ENCODE measurements at regions not wholly inside any gene's neighbourhood (a gene's known extent, or its start where the extent isn't known, plus 50 kb on each side); places are given as distances from the start of the nearest gene placed in this dataset.

DNA sequence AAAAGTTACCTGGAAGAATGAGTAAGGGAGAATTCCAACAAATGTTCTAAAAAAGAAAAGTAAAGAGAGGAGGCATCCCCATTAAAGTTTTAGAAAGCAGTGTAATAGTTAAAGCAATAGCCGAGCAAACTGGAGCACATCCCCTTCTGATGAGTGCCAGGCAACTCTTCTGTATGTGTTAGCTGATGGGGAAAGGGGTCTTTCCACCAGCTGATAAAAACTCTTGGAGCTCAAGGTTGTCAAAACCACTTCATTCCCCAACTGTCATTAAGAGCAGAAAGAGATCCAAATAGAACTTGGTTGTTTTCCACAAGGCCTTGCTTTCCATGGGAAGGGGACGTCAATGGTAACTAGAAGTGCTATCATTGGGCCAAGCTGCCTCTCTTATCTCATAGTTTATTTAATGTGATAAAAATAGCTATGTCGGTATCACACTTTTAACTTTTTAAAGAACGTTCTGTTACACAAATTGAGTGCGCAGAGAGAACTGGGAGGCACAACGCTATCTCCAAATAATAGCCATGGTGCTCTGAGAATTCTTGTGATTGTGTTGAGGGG, 116.9 kb downstream of the POLR2M start:
- ATAC-seq: no peak
- no peak for DNase-seq

DNA sequence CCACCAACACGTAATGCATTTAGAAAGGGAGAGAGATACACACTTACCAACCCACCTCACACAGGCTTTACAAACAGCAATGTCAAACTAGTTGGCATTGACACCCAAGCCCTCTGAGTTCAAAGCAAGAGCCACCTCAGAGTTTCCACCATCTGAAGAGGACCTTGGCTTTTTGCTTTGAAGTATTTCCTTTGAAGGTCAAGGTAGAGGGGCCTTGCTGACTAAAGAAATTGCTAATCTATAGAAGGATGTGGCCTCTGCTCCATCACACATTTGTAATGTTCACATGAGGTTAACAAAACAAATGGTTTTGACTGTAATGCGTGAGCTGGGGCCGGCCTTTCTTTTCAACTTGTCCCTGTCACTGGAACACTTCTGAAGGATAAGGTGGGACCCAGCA, 117.7 kb downstream of the POLR2M start:
- DNase-seq (no peak), ATAC-seq (peak; percentile 57)

DNA sequence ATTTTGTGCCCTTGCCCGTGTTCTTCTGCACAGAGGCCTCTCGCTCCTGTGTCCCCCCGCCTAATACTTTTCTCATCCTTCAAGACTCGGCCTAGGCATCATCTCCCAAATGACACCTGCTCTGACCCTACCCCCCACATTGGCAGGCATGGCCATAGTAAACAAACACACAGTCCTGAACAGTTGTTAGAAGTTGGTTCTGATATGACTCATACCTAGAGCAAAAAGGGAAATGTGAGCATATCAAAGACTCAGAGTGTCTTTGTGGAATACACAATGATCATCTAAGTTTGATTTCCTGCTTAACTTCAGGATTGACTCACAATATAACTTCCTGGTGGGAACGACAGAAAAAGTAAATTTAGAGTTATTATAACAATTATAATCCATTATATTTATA, 120.5 kb downstream of the POLR2M start:
- no peak for DNase-seq
- no peak for ATAC-seq

GRCh38 chr15:57827971-57828370, 121.5 kb downstream of the POLR2M start:
- no peak for ATAC-seq
- DNase-seq: no peak

GRCh38 chr15:57832183-57832582, 125.7 kb downstream of the POLR2M start:
- ATAC-seq (no peak), DNase-seq (no peak)

- DNase-seq: no peak
- no peak for ATAC-seq
Measured at GRCh38 chr15:57835119-57835518, 128.6 kb downstream of the POLR2M start.

- no peak for DNase-seq
- no peak for ATAC-seq
Measured at GRCh38 chr15:57849317-57849716, 142.8 kb downstream of the POLR2M start.

DNA sequence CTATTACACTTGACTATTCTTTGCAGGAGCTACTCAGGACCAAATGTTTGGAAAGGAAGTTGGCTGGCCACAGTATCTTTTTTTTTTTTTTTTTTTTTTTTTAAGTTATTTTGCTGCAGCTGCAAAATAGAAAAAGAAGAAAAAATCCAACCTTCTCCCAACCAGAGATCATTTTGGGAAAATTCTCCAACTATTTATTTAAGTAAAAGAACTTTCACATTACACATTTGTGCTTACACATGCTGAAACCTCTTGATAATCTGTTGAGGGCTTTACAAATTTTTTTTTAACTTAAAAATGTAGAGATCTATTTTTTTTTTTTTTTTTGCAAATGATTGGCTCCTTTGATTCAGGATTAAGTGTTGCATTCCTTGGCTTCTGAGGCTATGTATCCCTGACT, 148.0 kb downstream of the POLR2M start:
- ATAC-seq (no peak), DNase-seq (no peak)

DNA sequence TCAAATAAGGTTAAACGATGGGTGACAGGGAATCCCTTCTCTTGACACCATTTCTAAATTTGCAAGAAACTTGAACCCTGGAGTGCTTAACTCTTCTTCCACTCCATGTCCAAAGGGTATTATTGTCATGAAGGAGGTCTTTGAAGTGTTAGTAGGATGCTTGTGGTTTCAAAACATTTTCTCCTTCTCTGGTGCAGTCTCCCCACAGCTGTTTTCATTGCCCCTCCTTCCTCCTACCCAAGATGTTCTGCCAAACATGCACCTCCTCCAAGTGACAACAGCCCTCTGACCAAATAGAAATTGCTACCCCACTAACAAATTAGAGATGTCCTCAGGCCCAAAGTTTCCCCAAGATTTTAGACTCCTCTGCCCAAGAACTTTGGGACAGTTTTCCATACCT, 151.4 kb downstream of the POLR2M start:
- no peak for DNase-seq
- no peak for ATAC-seq

- DNase-seq (no peak), ATAC-seq (no peak)
Measured at GRCh38 chr15:57859130-57859685, 152.7 kb downstream of the POLR2M start.

DNA sequence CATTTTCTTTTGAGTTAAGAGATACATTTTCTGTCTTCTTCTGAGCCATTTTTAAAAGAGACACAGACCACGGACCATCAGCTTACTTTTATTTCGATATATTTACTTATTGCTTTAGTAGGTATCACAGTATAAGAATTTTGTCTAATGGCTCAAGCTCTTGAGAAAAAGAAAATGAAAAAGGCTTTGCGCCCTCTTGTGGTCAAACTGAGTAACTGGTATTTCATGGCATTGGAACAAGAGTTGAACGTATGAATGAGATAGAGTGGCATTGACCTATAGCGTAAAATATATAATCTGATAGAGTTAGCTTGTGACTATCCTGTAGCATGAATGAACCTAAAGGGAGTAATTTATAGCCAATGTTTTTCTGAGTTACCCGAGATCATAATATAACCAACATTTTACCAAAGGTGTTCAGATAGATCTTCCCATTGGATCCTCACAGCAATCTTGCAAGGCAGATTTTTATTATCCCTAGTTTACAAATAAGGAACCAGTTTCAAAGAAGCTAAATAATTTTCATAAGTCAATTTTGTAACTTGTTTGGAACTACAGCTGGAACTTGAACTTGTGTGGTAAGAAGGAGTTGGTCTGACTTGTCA, 154.6 kb downstream of the POLR2M start:
- DNase-seq: no peak
- ATAC-seq: no peak

DNA sequence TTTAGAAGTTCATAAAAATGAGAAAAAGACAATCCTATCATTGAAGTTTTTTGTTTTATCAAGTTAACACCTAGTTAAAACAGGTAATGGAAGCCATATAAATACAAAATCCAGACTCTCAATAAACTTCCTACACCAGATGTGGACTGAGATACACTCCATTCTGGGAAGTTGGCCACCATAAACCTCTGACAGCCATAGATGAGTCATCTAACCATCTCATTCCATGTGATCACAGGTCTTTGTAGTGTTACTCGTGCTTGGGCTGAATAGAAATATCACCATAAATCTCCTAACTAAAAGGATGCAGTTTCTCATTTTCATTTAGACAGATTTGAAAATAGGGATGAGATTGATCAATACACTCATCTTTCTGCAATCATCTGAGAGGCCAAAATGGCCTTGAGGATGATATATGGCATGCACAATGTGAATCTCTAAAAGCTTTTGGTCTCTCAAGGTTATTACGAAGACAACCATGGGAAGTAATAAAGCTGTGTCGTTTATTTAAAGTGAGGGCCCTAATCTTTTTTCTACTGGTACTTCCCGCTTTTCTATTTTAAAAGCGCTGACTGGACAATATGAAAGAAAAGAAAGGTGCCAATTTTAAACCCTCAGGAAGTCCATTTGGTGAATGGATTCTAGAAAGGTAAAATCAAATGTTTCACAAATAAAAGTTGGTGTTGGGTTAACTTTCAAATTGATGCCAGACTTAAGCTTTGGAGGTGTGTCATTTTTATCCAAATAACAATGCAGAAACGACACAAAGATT, 155.5 kb downstream of the POLR2M start:
- ATAC-seq: no peak
- DNase-seq: no peak

DNA sequence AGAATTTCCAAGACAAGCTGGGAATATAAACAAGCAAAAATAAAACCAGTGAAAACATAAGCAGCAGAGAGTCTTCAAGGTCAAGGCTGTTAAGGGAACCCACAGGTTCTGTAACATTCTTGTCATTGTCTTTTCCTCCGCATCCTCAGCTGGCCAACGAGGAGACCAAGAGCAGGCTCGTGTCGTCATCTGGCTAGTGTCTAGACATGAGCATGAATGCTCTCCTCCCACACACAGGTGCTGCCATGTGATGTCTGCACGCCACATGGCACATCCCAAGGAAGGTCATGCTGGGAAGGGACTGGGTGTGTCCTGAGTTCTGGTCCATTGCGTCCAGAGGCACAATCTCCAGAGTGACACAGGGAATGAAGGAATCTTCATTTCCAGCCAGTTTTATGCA, 156.2 kb downstream of the POLR2M start:
- no peak for ATAC-seq
- no peak for DNase-seq

DNA sequence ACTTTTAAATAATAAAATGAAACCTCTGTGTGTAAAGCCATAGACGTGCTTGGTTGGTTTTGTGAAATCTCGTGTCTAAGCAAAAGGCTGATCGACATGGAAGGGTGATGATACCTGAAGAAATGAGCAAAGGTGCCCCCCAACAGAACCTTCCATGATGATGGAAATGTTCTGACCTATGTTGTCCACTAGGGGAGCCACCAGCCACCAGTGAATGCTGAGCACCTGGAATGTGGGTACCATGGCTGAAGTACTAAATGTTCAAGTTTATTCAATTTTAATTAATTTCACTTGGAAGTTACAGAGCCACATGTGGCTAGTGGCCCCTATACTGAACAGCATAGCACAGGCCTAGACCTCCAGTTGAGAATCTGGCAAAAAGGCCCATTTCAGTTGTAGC, 158.8 kb downstream of the POLR2M start:
- DNase-seq: no peak
- ATAC-seq: no peak

GRCh38 chr15:57866149-57866736, 159.7 kb downstream of the POLR2M start:
- peak; percentile 62 for DNase-seq
- ATAC-seq: no peak

DNA sequence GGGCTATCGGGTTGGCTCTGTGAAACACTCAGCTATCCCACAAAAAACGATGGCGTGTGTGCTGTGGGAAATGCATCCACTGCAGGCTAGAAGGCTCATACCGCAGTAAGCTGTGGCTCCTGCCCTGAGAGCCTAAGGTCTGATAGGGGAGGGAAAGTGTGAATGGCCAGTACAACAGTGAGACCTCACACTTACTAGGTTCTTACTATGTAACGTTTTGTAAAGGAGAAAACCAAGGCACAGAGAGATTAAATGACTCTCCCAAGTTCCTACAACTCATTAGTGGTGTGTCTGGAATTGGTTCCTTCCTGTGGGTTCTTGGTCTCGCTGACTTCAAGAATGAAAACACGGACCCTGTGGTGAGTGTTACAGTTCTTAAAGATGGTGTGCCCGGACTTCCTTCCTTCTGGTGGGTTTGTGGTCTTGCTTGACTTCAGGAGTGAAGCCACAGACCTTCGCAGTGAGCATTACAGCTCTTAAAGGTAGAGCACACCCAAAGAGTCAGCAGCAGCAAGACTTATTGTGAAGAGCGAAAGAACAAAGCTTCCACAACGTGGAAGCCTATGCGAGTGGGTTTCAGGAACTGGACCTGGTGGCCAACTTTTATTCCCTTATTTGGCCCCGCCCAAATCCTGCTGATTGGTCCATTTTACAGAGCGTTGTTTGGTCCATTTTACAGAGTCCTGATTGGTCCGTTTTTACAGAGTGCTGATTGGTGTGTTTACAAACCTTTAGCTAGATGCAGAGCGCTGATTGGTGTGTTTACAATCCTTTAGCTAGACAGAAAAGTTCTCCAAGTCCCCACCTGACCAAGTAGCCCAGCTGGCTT, 161.7 kb downstream of the POLR2M start:
- ATAC-seq (no peak), DNase-seq (no peak)

GRCh38 chr15:57870667-57871066, 164.2 kb downstream of the POLR2M start:
- ATAC-seq: no peak

DNA sequence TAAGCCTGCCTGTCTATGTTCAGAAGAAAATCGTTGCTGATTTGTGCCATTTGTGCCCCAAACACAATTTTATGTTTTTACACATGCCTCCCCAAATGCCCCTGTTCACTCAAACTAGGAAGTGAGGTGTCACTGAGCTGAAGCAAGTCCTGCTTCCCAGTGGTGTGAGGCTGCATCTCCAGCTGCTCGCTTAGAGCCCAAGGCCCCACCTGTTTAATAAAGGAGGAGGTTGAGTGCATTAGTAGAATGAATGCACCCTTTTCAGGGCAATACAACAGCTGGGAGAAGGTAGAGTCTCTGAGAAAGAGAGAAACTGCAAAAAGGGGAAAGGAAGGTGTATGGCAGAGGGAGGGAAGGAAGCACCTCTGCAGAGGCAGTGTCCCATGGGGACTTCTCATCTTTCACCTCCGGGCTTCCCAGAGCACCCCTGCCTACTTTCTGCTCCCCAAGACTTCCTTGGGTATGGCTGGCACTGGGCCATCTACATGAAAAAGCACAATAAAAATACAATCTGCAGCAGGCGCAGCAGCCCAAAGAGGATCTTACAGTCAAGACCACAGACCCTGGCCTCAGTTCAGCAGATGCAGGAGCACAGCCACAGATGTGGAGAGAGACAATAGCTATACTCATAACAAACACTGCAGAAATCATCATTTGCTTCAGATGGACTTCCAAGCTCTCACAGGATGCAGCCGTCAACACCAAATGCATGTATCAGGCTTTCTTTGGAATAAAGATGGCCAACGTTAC, 165.9 kb downstream of the POLR2M start:
- ATAC-seq (no peak), DNase-seq (no peak)

More at GRCh38 chr15:57870667-57871066, 164.2 kb downstream of the POLR2M start:
- DNase-seq: no peak

GRCh38 chr15:57873564-57874209, 167.2 kb downstream of the POLR2M start:
- no peak for DNase-seq

GRCh38 chr15:57875347-57875746, 168.8 kb downstream of the POLR2M start:
- ATAC-seq: no peak

More at GRCh38 chr15:57873564-57874209, 167.2 kb downstream of the POLR2M start:
- no peak for ATAC-seq

GRCh38 chr15:57878573-57878972, 172.1 kb downstream of the POLR2M start:
- no peak for ATAC-seq
- DNase-seq: no peak

More at GRCh38 chr15:57875347-57875746, 168.8 kb downstream of the POLR2M start:
- no peak for DNase-seq
